ENCODE measurements at regions not wholly inside any gene's neighbourhood (a gene's known extent, or its start where the extent isn't known, plus 50 kb on each side); places are given as distances from the start of the nearest gene placed in this dataset.
"Not testable (repeated sequence)": the region's sequence is repeated elsewhere in the genome, so short reads cannot be mapped to it uniquely, and the experiment has no call there.

- DNase-seq: no peak
Observed at GRCh38 chr7:34207810-34208209, 302.5 kb downstream of the BMPER start.

GRCh38 chr7:34208878-34209621 is 303.7 kb downstream of the BMPER start:
- no peak for DNase-seq

- DNase-seq: no peak
Observed at GRCh38 chr7:34211018-34211417, 305.7 kb downstream of the BMPER start.

GRCh38 chr7:34217972-34218371 is 312.6 kb downstream of the BMPER start:
- DNase-seq: no peak

- no peak for DNase-seq
Observed at GRCh38 chr7:34219153-34219718, 313.9 kb downstream of the BMPER start.

- DNase-seq: no peak
Observed at GRCh38 chr7:34220506-34221185, 315.3 kb downstream of the BMPER start.

- no peak for DNase-seq
Observed at GRCh38 chr7:34222316-34222715, 317.0 kb downstream of the BMPER start.

GRCh38 chr7:34222722-34223121 is 317.4 kb downstream of the BMPER start:
- no peak for DNase-seq

GRCh38 chr7:34224281-34224680 is 318.9 kb downstream of the BMPER start:
- no peak for DNase-seq

GRCh38 chr7:34225193-34225592 is 319.9 kb downstream of the BMPER start:
- no peak for DNase-seq

GRCh38 chr7:34227525-34227924 is 322.2 kb downstream of the BMPER start:
- no peak for DNase-seq

GRCh38 chr7:34235101-34235500 is 329.8 kb downstream of the BMPER start:
- DNase-seq: not testable (repeated sequence)

GRCh38 chr7:34236057-34236456 is 330.7 kb downstream of the BMPER start:
- DNase-seq: no peak

- DNase-seq: no peak
Observed at GRCh38 chr7:34236839-34237492, 331.6 kb downstream of the BMPER start.

GRCh38 chr7:34237493-34237849 is 332.1 kb downstream of the BMPER start:
- no peak for DNase-seq

- DNase-seq: no peak
Observed at GRCh38 chr7:34240417-34240816, 335.1 kb downstream of the BMPER start.

- DNase-seq: no peak
Observed at GRCh38 chr7:34242391-34242790, 337.1 kb downstream of the BMPER start.

- no peak for DNase-seq
Observed at GRCh38 chr7:34245246-34245645, 339.9 kb downstream of the BMPER start.

- no peak for DNase-seq
Observed at GRCh38 chr7:34247468-34247867, 342.1 kb downstream of the BMPER start.

- DNase-seq: no peak
Observed at GRCh38 chr7:34249192-34249591, 343.9 kb downstream of the BMPER start.

- DNase-seq: no peak
Observed at GRCh38 chr7:34260279-34260678, 354.9 kb downstream of the BMPER start.

- DNase-seq: no peak
Observed at GRCh38 chr7:34263168-34263567, 357.8 kb downstream of the BMPER start.

GRCh38 chr7:34269084-34269483 is 363.7 kb downstream of the BMPER start:
- DNase-seq: no peak

GRCh38 chr7:34275624-34276023 is 370.3 kb downstream of the BMPER start:
- no peak for DNase-seq

All from effector CD4-positive, alpha-beta T cell (primary cell).